ENCODE measurements at regions not wholly inside any gene's neighbourhood (a gene's known extent, or its start where the extent isn't known, plus 50 kb on each side); places are given as distances from the start of the nearest gene placed in this dataset.

GRCh38 chr7:46955531-46955930, 626.4 kb downstream of the TNS3 start:
- no peak for TF ChIP-seq CTCF (IDR thresholded peaks at IDR 0.05; ENCODE audit: control insufficient read depth, extremely low read depth, insufficient read depth)
- no peak for DNase-seq (ENCODE audit: low read depth)
- no peak overlapping the region for H3K4me3 ChIP-seq (ENCODE audit: low read depth, low read length)

- TF ChIP-seq CTCF (IDR thresholded peaks at IDR 0.05; ENCODE audit: control insufficient read depth, extremely low read depth, insufficient read depth), result no peak
- no peak overlapping the region for H3K4me3 ChIP-seq (ENCODE audit: low read depth, low read length)
- no peak for DNase-seq (ENCODE audit: low read depth)
These were observed 627.7 kb downstream of the TNS3 start for GRCh38 chr7:46954181-46954580.

- no peak for TF ChIP-seq CTCF (IDR thresholded peaks at IDR 0.05; ENCODE audit: control insufficient read depth, extremely low read depth, insufficient read depth)
- no peak overlapping the region for H3K4me3 ChIP-seq (ENCODE audit: low read depth, low read length)
- no peak for DNase-seq (ENCODE audit: low read depth)
These were observed 628.9 kb downstream of the TNS3 start for GRCh38 chr7:46953008-46953407.

- no peak for TF ChIP-seq CTCF (IDR thresholded peaks at IDR 0.05; ENCODE audit: control insufficient read depth, extremely low read depth, insufficient read depth)
- DNase-seq (ENCODE audit: low read depth), result no peak
- no peak overlapping the region for H3K4me3 ChIP-seq (ENCODE audit: low read depth, low read length)
These were observed 632.5 kb downstream of the TNS3 start for GRCh38 chr7:46949270-46949931.

- no peak overlapping the region for H3K4me3 ChIP-seq (ENCODE audit: low read depth, low read length)
- no peak for TF ChIP-seq CTCF (IDR thresholded peaks at IDR 0.05; ENCODE audit: control insufficient read depth, extremely low read depth, insufficient read depth)
- DNase-seq (ENCODE audit: low read depth), result no peak
These were observed 633.2 kb downstream of the TNS3 start for GRCh38 chr7:46948716-46949115.

GRCh38 chr7:46945328-46945727, 636.6 kb downstream of the TNS3 start:
- DNase-seq (ENCODE audit: low read depth), result no peak
- TF ChIP-seq CTCF (IDR thresholded peaks at IDR 0.05; ENCODE audit: control insufficient read depth, extremely low read depth, insufficient read depth), result no peak

GRCh38 chr7:46943996-46944395, 637.9 kb downstream of the TNS3 start:
- no peak for DNase-seq (ENCODE audit: low read depth)
- no peak overlapping the region for H3K4me3 ChIP-seq (ENCODE audit: low read depth, low read length)
- no peak for TF ChIP-seq CTCF (IDR thresholded peaks at IDR 0.05; ENCODE audit: control insufficient read depth, extremely low read depth, insufficient read depth)

More at GRCh38 chr7:46945328-46945727, 636.6 kb downstream of the TNS3 start:
- H3K4me3 ChIP-seq (ENCODE audit: low read depth, low read length), result no peak overlapping the region
